K562 (cell line): ENCODE measurements at regions not wholly inside any gene's neighbourhood (a gene's known extent, or its start where the extent isn't known, plus 50 kb on each side); places are given as distances from the start of the nearest gene placed in this dataset.

Source experiments
- ATAC-seq: fragments of 200-7000 bp; cut with Tn5 transposase; 3 replicates; pipeline ENCODE4 v1.9.1; 2020; ENCODE audit warnings: moderate library complexity
- BruUV-seq: library from RNA; stranded (reverse); fragments of 400-500 nt; replicated peaks from 2 replicates; lab custom pipeline; 2021; lab: Mats Ljungman, UMichigan
- CTCF ChIA-PET: fragments of 300-600 bp; formaldehyde crosslinking; extraction: SDS; loops from one replicate; lab custom pipeline; 2021; ENCODE audit warnings: low intra/inter-chr PET ratio; lab: Yijun Ruan, JAX
- POLR2A ChIA-PET: fragments of 300-600, 350-650 bp; sonication (Branson Sonifier 250); formaldehyde crosslinking; extraction: SDS; loops from one replicate; lab custom pipeline; 2021; ENCODE audit warnings: antibody characterized with exemption, inconsistent platforms; lab: Yijun Ruan, JAX
- DNase-seq, 4 experiments: peaks; one replicate each; pipeline versions ENCODE4 v3.0.0 to v3.0.0-alpha.2; 2011 to 2018; ENCODE audit warnings: low spot score in 3 of 4, mixed read lengths in 3 of 4; ENCODE audit errors: extremely low read depth in 1 of 4
- FAIRE-seq: peaks from 2 replicates; lab custom pipeline; 2011; peaks lifted over from hg19 to GRCh38; lab: Jason Lieb, UNC
- H2AFZ ChIP-seq: 2 replicates; pipeline ENCODE4 v1.6.0; 2011; ENCODE audit warnings: low read depth, low read length, control low read depth, inconsistent platforms
- H3K27ac ChIP-seq: fragments of 200-600 bp; 3 replicates; pipeline ENCODE4 v1.8.0; 2011; ENCODE audit warnings: low read depth, mild to moderate bottlenecking, control low read depth, inconsistent platforms, low read length, moderate library complexity, mixed read lengths; ENCODE audit errors: extremely low read depth
- H3K27me3 ChIP-seq, 2 experiments: fragments of 300-600 bp in 1 of 2; 2 replicates in 1 of 2; 3 replicates in 1 of 2; pipeline versions ENCODE4 v1.6.0 to v1.8.0; 2011; ENCODE audit warnings: inconsistent platforms in 2 of 2, low read length in 2 of 2, mild to moderate bottlenecking in 1 of 2, mixed read lengths in 1 of 2, moderate library complexity in 1 of 2; ENCODE audit not compliant: control insufficient read depth in 2 of 2, insufficient read depth in 2 of 2
- H3K36me3 ChIP-seq: fragments of 300-600 bp; 3 replicates; pipeline ENCODE4 v1.8.0; 2011; ENCODE audit warnings: mild to moderate bottlenecking, low read length, inconsistent platforms; ENCODE audit not compliant: control insufficient read depth, insufficient read depth
- H3K4me1 ChIP-seq, 2 experiments: fragments of 200-600 bp in 1 of 2; replicated peaks in 1 of 2; 2 replicates in 1 of 2; 3 replicates in 1 of 2; pipeline versions ENCODE4 v1.5.1 to v1.8.0; 2011; ENCODE audit warnings: inconsistent platforms in 2 of 2, low read length in 2 of 2, mild to moderate bottlenecking in 1 of 2, mixed read lengths in 1 of 2, moderate library complexity in 1 of 2; ENCODE audit not compliant: control insufficient read depth in 2 of 2, insufficient read depth in 2 of 2
- H3K4me2 ChIP-seq: 2 replicates; pipeline ENCODE4 v1.6.1; 2011; ENCODE audit warnings: low read length, control low read depth, inconsistent platforms, mixed read lengths; ENCODE audit not compliant: insufficient read depth
- H3K4me3 ChIP-seq: fragments of 200-600 bp; sonication (generic), shearing (Covaris generic); 2 replicates; pipeline ENCODE4 v1.5.1; 2016; ENCODE audit warnings: control low read depth, inconsistent platforms
- H3K79me2 ChIP-seq: fragments of 200-600 bp; 3 replicates; pipeline ENCODE4 v1.8.0; 2011; ENCODE audit warnings: low read length, inconsistent platforms; ENCODE audit not compliant: control insufficient read depth, insufficient read depth
- H3K9ac ChIP-seq, 2 experiments: 2 replicates each; pipeline versions ENCODE4 v1.6.0 to v1.6.1; 2011; ENCODE audit warnings: low read depth in 2 of 2, low read length in 2 of 2, control low read depth in 1 of 2, inconsistent platforms in 1 of 2, mild to moderate bottlenecking in 1 of 2, mixed read lengths in 1 of 2; ENCODE audit not compliant: insufficient read depth in 1 of 2
- H3K9me1 ChIP-seq: one replicate; pipeline ENCODE4 v1.6.0; 2011; ENCODE audit warnings: inconsistent platforms, mild to moderate bottlenecking, low read length, moderate library complexity; ENCODE audit not compliant: control insufficient read depth, insufficient read depth
- H3K9me3 ChIP-seq: replicated peaks from 2 replicates; pipeline ENCODE4 v1.5.1; 2011; ENCODE audit warnings: low read depth, low read length, inconsistent platforms; ENCODE audit not compliant: control insufficient read depth, insufficient read depth
- H4K20me1 ChIP-seq: replicated peaks from 2 replicates; pipeline ENCODE4 v1.6.1; 2011; ENCODE audit warnings: low read length, inconsistent platforms, mixed read lengths; ENCODE audit not compliant: control insufficient read depth, insufficient read depth
- CBX3 ChIP-seq, 2 experiments: IDR thresholded peaks; 1 replicate in 1 of 2; 2 replicates in 1 of 2; pipeline ENCODE4 v1.6.1; 2012; ENCODE audit warnings: inconsistent platforms in 2 of 2, low read length in 2 of 2, borderline replicate concordance in 1 of 2, control low read depth in 1 of 2
- TSC22D4 ChIP-seq: fragments of 450-650 bp; IDR thresholded peaks from 2 replicates; pipeline ENCODE4 v1.6.1; 2016; ENCODE audit warnings: missing genetic modification characterization, missing biosample characterization, control low read depth
- ZBTB8A ChIP-seq: fragments of 450-650 bp; IDR thresholded peaks from 2 replicates; pipeline ENCODE4 v1.6.1; 2018; ENCODE audit warnings: mild to moderate bottlenecking, moderate library complexity; ENCODE audit not compliant: partially characterized antibody
- ZNF384 ChIP-seq: IDR thresholded peaks from 2 replicates; pipeline ENCODE4 v1.6.1; 2012; ENCODE audit warnings: low read depth, low read length, improper control_type of control experiment
- WGBS: fragments of 100-300 bp; shearing (Covaris generic); methylation state at CpG from one replicate; pipeline ENCODE4 v1.1.6; 2016; ENCODE audit warnings: low coverage, mixed read lengths; ENCODE audit not compliant: insufficient coverage; ENCODE audit errors: missing lambda C conversion rate; 5-methylcytosine and 5-hydroxymethylcytosine counted together
- in situ Hi-C: fragments of 300-500 bp; cut with MboI; formaldehyde crosslinking; loops from 4 replicates; pipeline ENCODE4 v1.15.0; 2018; ENCODE audit warnings: inconsistent platforms, mixed read lengths
- intact Hi-C: fragments of 100-400 bp; cut with micrococcal nuclease; formaldehyde crosslinking; loops from 2 replicates; pipeline ENCODE4 v1.14.2; 2022
- TF ChIP-seq, protein P1 (sequence below): fragments of 250-450 bp; sonication (Bioruptor Pico); IDR thresholded peaks from 2 replicates; pipeline ENCODE4 v1.9.0; 2021; ENCODE audit warnings: mild to moderate bottlenecking, inconsistent platforms
- TF ChIP-seq, protein P2 (sequence below): fragments of 200-400 bp; formaldehyde crosslinking; IDR thresholded peaks from 2 replicates; pipeline ENCODE4 v1.6.1; 2017; ENCODE audit warnings: mild to moderate bottlenecking, low read depth, low read length, moderate library complexity

DNA sequence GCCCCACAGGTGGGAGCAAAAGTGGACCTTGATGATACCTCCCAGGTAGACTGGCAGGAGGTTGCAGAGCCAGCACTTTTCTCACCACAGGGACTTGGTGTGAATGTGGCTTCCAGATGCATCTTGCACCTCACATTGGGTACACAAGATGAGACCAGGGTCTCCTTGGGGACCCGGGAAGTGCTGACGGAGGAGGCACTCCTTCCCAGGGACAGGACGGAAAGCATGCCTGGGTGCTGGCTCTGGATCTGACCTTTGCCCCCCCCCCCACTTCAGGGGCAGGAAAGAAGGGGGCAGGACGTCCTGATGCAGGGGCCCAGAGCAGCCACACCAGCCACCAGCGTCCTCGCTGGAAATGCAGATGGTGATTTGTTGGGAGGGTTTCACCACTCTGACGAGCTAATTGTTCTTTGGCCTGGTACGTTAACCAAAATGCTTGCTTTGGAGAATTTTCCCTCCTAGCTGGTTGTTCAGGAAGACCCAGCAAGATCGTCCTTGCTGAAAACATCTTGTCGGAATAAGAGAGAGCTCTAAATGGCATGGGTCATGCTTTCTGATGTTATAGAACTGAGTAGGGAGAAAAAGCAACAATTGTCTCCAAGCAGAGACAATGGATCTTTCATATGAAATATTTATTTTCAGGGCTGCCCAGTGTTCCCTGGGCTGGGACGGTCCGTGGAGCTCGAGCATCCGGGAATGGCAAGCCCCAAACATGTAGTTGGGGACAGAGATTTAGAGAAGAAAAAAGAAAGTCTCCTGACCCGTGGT is 74.4 kb upstream of the PPARA start:
- H3K36me3 ChIP-seq = no peaks in the 10 kb centered on the region
- POLR2A ChIA-PET = interaction anchor here (1.5 kb wide), 1 partner anchor 12 kb away, joined by 4 read pairs; no protein-coding TSS in a partner anchor
- H3K9ac ChIP-seq = no peak overlapping the region
- peaks cover 0 to 34% of the 10 kb centered on the region in 2 experiments; a peak in 2 of 5 replicates for H3K4me1 ChIP-seq
- H4K20me1 ChIP-seq = no peaks in the 10 kb centered on the region
- TF ChIP-seq, protein P1, sequence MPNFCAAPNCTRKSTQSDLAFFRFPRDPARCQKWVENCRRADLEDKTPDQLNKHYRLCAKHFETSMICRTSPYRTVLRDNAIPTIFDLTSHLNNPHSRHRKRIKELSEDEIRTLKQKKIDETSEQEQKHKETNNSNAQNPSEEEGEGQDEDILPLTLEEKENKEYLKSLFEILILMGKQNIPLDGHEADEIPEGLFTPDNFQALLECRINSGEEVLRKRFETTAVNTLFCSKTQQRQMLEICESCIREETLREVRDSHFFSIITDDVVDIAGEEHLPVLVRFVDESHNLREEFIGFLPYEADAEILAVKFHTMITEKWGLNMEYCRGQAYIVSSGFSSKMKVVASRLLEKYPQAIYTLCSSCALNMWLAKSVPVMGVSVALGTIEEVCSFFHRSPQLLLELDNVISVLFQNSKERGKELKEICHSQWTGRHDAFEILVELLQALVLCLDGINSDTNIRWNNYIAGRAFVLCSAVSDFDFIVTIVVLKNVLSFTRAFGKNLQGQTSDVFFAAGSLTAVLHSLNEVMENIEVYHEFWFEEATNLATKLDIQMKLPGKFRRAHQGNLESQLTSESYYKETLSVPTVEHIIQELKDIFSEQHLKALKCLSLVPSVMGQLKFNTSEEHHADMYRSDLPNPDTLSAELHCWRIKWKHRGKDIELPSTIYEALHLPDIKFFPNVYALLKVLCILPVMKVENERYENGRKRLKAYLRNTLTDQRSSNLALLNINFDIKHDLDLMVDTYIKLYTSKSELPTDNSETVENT = no peak
- TF ChIP-seq ZBTB8A = no peak
- TF ChIP-seq CBX3 (IDR thresholded peaks at IDR 0.05; ENCODE audit: borderline replicate concordance in 1 of 2, low read length in 2 of 2) = no peak
- TF ChIP-seq, protein P2, sequence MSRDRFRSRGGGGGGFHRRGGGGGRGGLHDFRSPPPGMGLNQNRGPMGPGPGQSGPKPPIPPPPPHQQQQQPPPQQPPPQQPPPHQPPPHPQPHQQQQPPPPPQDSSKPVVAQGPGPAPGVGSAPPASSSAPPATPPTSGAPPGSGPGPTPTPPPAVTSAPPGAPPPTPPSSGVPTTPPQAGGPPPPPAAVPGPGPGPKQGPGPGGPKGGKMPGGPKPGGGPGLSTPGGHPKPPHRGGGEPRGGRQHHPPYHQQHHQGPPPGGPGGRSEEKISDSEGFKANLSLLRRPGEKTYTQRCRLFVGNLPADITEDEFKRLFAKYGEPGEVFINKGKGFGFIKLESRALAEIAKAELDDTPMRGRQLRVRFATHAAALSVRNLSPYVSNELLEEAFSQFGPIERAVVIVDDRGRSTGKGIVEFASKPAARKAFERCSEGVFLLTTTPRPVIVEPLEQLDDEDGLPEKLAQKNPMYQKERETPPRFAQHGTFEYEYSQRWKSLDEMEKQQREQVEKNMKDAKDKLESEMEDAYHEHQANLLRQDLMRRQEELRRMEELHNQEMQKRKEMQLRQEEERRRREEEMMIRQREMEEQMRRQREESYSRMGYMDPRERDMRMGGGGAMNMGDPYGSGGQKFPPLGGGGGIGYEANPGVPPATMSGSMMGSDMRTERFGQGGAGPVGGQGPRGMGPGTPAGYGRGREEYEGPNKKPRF = no peak
- TF ChIP-seq TSC22D4 (tag) = no peak
- TF ChIP-seq ZNF384 = no peak
- TF ChIP-seq, all 486 proteins: peak for 0
- no peaks in the 10 kb centered on the region for H3K79me2 ChIP-seq
- H3K9me1 ChIP-seq = no peaks in the 10 kb centered on the region
- 48% methylated on average over 11 of the region's 15 CpGs for WGBS
- H3K4me2 ChIP-seq = no peak overlapping the region
- ATAC-seq (no peak), FAIRE-seq (no peak), DNase-seq (no peak)
- H3K27me3 ChIP-seq = no peaks in the 10 kb centered on the region
- no TSS peak for BruUV-seq
- H3K27ac ChIP-seq = no peak overlapping the region
- no peaks in the 10 kb centered on the region for H3K9me3 ChIP-seq
- H2AFZ ChIP-seq = no peak overlapping the region
- in situ Hi-C loops = no loop called here
- CTCF ChIA-PET = no interaction called here
- intact Hi-C loops = no loop called here
- H3K4me3 ChIP-seq = no peak overlapping the region
